ENCODE measurements at regions not wholly inside any gene's neighbourhood (a gene's known extent, or its start where the extent isn't known, plus 50 kb on each side); places are given as distances from the start of the nearest gene placed in this dataset.

DNA sequence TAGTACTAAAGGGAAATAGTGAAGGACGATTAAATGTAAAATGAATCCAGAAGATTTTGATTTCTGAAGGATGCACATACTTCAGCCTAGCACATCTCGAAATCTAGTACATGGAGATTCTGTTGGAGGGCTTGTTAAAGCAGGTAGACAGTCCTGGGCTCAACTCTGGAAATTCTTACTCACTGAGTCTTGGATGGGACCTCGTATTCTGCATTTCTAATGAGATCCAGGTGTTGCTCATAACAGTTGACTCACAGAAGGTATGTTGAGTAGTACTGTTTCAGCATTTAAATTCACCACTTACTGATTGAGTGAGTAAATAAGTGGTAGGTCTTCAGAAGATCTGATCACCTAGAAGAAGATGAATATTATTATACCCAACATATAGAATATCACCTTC, 623.4 kb upstream of the SGO1 start:
- TF ChIP-seq POLR2AphosphoS5 (IDR thresholded peaks at IDR 0.05; ENCODE audit: low read depth, low read length) = no peak
- TF ChIP-seq, protein P1, sequence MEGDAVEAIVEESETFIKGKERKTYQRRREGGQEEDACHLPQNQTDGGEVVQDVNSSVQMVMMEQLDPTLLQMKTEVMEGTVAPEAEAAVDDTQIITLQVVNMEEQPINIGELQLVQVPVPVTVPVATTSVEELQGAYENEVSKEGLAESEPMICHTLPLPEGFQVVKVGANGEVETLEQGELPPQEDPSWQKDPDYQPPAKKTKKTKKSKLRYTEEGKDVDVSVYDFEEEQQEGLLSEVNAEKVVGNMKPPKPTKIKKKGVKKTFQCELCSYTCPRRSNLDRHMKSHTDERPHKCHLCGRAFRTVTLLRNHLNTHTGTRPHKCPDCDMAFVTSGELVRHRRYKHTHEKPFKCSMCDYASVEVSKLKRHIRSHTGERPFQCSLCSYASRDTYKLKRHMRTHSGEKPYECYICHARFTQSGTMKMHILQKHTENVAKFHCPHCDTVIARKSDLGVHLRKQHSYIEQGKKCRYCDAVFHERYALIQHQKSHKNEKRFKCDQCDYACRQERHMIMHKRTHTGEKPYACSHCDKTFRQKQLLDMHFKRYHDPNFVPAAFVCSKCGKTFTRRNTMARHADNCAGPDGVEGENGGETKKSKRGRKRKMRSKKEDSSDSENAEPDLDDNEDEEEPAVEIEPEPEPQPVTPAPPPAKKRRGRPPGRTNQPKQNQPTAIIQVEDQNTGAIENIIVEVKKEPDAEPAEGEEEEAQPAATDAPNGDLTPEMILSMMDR (IDR thresholded peaks at IDR 0.05 in 2 of 3, conservative IDR thresholded peaks at IDR 0.05 in 1 of 3; ENCODE audit: borderline replicate concordance in 1 of 3, insufficient read depth in 1 of 3, low read depth in 2 of 3, low read length in 2 of 3) = no peak
- no peak for TF ChIP-seq CBX3 (IDR thresholded peaks at IDR 0.05; ENCODE audit: low read depth)
- no peak for TF ChIP-seq EGR1 (IDR thresholded peaks at IDR 0.05; ENCODE audit: low read depth)
- no peak for TF ChIP-seq SP1 (IDR thresholded peaks at IDR 0.05; ENCODE audit: low read depth)
- no peak for TF ChIP-seq SIN3A (IDR thresholded peaks at IDR 0.05; ENCODE audit: low read depth)
- no peak for TF ChIP-seq ZFX (IDR thresholded peaks at IDR 0.05)
- TF ChIP-seq MAX (IDR thresholded peaks at IDR 0.05) = no peak
- no peak for TF ChIP-seq JUND (IDR thresholded peaks at IDR 0.05)
- no peak for TF ChIP-seq FOSL1 (IDR thresholded peaks at IDR 0.05; ENCODE audit: low read depth)
- no peak for TF ChIP-seq ZNF274 (IDR thresholded peaks at IDR 0.05; ENCODE audit: low read depth, low read length)
- TF ChIP-seq TCF7L2 (IDR thresholded peaks at IDR 0.05; ENCODE audit: borderline replicate concordance, extremely low read depth, insufficient read depth, insufficient read length) = no peak
- TF ChIP-seq RAD21 (IDR thresholded peaks at IDR 0.05; ENCODE audit: low read depth) = no peak
- ChIA-PET RAD21 (ENCODE audit: low non-redundant PET in 1 of 2, low total read pairs in 2 of 2, uncharacterized antibody in 2 of 2, unreplicated experiment in 2 of 2) (no interaction called here), POLR2A (no interaction called here), CTCF (no interaction called here)
- Histone ChIP-seq H4K20me1 (ENCODE audit: insufficient read depth) (no peaks in the 10 kb centered on the region), H2AFZ (ENCODE audit: low read depth, low read length, poor library complexity, severe bottlenecking) (no peak overlapping the region), H3K27ac (ENCODE audit: low read depth, low read length) (no peak overlapping the region), H3K4me2 (ENCODE audit: low read length) (no peak overlapping the region), H3K4me1 (ENCODE audit: control insufficient read depth in 1 of 2, insufficient read depth in 2 of 2, low read length in 2 of 2) (no peaks in the 10 kb centered on the region), H3K36me3 (ENCODE audit: control insufficient read depth in 1 of 2, insufficient read depth in 2 of 2, low read length in 2 of 2) (no peaks in the 10 kb centered on the region; a peak in 1 of 4 replicates), H3K9ac (ENCODE audit: low read length) (no peak overlapping the region), H3K79me2 (ENCODE audit: insufficient read depth, low read length) (no peaks in the 10 kb centered on the region), H3K9me3 (ENCODE audit: control insufficient read depth in 1 of 2, insufficient read depth in 1 of 2, low read depth in 1 of 2, low read length in 2 of 2) (peaks cover 5 to 16% of the 10 kb centered on the region in 2 experiments; a peak in 2 of 4 replicates), H3K27me3 (ENCODE audit: insufficient read depth, low read length) (no peaks in the 10 kb centered on the region), H3K4me3 (replicated peaks in 1 of 2; ENCODE audit: low read depth in 1 of 2, low read length in 2 of 2) (no peak overlapping the region), H3K9me2 (ENCODE audit: insufficient read depth) (no peaks in the 10 kb centered on the region)
- DNase-seq (ENCODE audit: low read depth, low spot score) = no peak
- intact Hi-C loops (cut with micrococcal nuclease) = no loop called here
- no TSS peak for BruUV-seq (replicated peaks)
- no peak for ATAC-seq

Data from HCT116 (cell line).